Thyroid gland (tissue), 4 donors: ENCODE measurements at regions not wholly inside any gene's neighbourhood (a gene's known extent, or its start where the extent isn't known, plus 50 kb on each side); places are given as distances from the start of the nearest gene placed in this dataset.

ENCODE experiments used
- POLR2A ChIP-seq, 2 donors: fragments of 450-650 bp; IDR thresholded peaks; one replicate each; pipeline ENCODE4 v1.6.1; 2017; ENCODE audit warnings: antibody characterized with exemption in 2 of 2, mild to moderate bottlenecking in 2 of 2, moderate library complexity in 1 of 2
- TF ChIP-seq, protein P1 (sequence below), 6 experiments: fragments of 200-600 bp in 3 of 6; fragments of 450-650 bp in 3 of 6; sonication (generic) in 3 of 6; IDR thresholded peaks; one replicate each; pipeline ENCODE4 v1.5.1; 2016 to 2019; ENCODE audit warnings: antibody characterized with exemption in 6 of 6, mild to moderate bottlenecking in 2 of 6, inconsistent platforms in 1 of 6, moderate library complexity in 1 of 6

DNA sequence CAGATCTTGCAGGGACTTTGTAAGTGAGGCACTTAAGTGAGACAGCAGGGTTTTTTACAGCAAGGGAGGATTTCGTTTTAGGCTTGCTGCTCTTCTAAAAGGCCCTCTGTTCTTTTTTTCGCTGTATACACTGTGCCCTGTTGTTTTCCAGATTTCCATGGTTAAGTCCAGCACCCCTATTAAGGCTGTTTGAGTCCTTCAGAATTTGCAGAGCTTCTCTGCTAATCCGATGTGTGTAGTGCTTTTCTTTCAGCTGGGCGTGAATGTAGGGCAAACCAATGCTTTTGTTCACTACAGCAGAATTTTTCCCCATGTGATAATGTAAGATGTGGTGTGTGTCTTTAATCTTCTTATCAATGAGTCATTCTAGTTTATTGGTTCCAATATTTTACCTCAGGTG is 200.5 kb upstream of the RREB1 start:
- TF ChIP-seq POLR2A (IDR thresholded peaks at IDR 0.05): no peak
- TF ChIP-seq, protein P1, sequence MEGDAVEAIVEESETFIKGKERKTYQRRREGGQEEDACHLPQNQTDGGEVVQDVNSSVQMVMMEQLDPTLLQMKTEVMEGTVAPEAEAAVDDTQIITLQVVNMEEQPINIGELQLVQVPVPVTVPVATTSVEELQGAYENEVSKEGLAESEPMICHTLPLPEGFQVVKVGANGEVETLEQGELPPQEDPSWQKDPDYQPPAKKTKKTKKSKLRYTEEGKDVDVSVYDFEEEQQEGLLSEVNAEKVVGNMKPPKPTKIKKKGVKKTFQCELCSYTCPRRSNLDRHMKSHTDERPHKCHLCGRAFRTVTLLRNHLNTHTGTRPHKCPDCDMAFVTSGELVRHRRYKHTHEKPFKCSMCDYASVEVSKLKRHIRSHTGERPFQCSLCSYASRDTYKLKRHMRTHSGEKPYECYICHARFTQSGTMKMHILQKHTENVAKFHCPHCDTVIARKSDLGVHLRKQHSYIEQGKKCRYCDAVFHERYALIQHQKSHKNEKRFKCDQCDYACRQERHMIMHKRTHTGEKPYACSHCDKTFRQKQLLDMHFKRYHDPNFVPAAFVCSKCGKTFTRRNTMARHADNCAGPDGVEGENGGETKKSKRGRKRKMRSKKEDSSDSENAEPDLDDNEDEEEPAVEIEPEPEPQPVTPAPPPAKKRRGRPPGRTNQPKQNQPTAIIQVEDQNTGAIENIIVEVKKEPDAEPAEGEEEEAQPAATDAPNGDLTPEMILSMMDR (IDR thresholded peaks at IDR 0.05): no peak
